H1 (cell line): ENCODE measurements at regions not wholly inside any gene's neighbourhood (a gene's known extent, or its start where the extent isn't known, plus 50 kb on each side); places are given as distances from the start of the nearest gene placed in this dataset.

Experiments used
- JUND ChIP-seq: IDR thresholded peaks from 2 replicates; pipeline ENCODE4 v1.6.1; 2011; ENCODE audit warnings: mild to moderate bottlenecking, improper control_type of control experiment, low read length
- POLR2A ChIP-seq, 2 experiments: IDR thresholded peaks; 1 replicate in 1 of 2; 2 replicates in 1 of 2; pipeline ENCODE4 v1.6.1; 2011; ENCODE audit warnings: low read depth in 2 of 2, low read length in 2 of 2, mild to moderate bottlenecking in 2 of 2; ENCODE audit errors: control extremely low read depth in 1 of 2
- SUZ12 ChIP-seq: fragments of 200-600 bp; sonication (generic); IDR thresholded peaks from 2 replicates; pipeline ENCODE4 v1.6.1; 2012; ENCODE audit warnings: mild to moderate bottlenecking, inconsistent platforms, low read length, moderate library complexity, mixed read lengths

DNA sequence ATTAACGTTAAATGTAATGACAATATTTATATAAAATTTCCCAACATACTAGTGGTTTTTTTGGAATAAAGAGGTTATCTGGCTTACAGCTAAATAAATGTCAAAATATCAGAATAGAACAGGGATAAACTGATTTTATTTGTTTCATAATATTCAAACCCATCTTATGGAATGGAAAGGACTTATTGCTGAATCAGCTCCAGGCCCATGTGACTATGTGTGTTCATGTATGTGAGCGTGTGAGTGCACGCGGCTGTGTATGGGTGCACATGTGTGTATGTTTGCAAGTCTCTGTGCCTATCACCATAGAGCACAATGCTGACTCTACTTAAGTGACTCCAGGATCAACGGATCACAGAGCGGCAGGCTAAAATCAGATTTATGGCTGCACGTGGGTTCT, 392.3 kb upstream of the GRM7 start (continued):
- TF ChIP-seq SUZ12 = no peak
- no peak for TF ChIP-seq POLR2A (IDR thresholded peaks at IDR 0.05; ENCODE audit: control extremely low read depth in 1 of 2, low read depth in 2 of 2, low read length in 2 of 2)
- no peak for TF ChIP-seq JUND
